GM13976 (cell line): ENCODE measurements at regions not wholly inside any gene's neighbourhood (a gene's known extent, or its start where the extent isn't known, plus 50 kb on each side); places are given as distances from the start of the nearest gene placed in this dataset.

Source experiments
- DNase-seq: peaks from one replicate; pipeline ENCODE4 v3.0.0; 2012; ENCODE audit warnings: low spot score
- in situ Hi-C: fragments of 300-500 bp; cut with MboI; formaldehyde crosslinking; loops from one replicate; pipeline ENCODE4 v1.12.0; 2022; ENCODE audit warnings: low sequenced_read_pairs, mixed read lengths, inconsistent platforms; ENCODE audit not compliant: unreplicated experiment
- TF ChIP-seq, protein P1 (sequence below): IDR thresholded peaks from 2 replicates; pipeline ENCODE4 v1.5.1; 2012; ENCODE audit warnings: borderline replicate concordance, mild to moderate bottlenecking; ENCODE audit not compliant: insufficient read depth; ENCODE audit errors: extremely low read depth, missing control alignments, control extremely low read depth

DNA sequence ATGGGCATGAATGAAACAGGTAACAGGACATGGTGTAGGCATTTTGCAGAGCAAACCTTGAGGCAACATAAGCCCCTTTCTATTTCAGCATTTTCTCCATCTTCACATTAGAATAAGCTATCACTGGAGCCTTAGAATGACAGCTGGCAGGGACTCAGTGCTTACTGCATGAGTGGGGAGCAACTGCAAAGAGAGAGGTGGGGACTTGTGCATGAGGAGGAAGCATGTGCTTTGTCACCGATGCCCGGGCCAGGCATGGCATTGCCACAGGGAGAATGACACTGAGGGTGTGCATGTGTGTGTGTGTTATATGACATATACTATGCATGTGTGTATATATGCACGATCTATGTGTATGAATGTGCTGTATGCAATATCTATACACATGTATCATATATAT lies 258.2 kb upstream of the RAB6C start:
- DNase-seq = no peak
- TF ChIP-seq, protein P1, sequence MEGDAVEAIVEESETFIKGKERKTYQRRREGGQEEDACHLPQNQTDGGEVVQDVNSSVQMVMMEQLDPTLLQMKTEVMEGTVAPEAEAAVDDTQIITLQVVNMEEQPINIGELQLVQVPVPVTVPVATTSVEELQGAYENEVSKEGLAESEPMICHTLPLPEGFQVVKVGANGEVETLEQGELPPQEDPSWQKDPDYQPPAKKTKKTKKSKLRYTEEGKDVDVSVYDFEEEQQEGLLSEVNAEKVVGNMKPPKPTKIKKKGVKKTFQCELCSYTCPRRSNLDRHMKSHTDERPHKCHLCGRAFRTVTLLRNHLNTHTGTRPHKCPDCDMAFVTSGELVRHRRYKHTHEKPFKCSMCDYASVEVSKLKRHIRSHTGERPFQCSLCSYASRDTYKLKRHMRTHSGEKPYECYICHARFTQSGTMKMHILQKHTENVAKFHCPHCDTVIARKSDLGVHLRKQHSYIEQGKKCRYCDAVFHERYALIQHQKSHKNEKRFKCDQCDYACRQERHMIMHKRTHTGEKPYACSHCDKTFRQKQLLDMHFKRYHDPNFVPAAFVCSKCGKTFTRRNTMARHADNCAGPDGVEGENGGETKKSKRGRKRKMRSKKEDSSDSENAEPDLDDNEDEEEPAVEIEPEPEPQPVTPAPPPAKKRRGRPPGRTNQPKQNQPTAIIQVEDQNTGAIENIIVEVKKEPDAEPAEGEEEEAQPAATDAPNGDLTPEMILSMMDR = no peak
- in situ Hi-C loops = no loop called here

DNA sequence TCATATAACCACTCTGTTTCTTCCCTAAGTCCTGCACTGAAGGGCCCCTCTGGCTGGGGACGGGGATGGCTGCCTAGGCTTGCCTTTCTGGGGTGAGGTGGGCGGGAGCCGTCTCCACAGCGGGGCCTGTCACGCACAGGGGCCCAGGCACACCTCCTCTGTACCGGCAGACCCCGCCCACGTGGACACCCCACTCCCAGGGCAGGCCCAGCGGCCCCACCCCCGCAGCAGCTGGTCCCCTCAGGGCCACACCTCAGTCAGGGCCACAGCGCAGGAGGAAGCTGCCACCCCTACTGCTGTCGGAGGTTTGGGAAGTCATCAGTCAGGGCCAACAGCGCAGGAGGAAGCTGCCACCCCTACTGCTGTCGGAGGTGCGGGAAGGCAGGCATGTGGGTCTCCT lies 257.6 kb upstream of the RAB6C start:
- in situ Hi-C loops = no loop called here
- TF ChIP-seq, protein P1 = no peak
- DNase-seq = no peak

GRCh38 chr2:129722306-129723019 lies 257.0 kb upstream of the RAB6C start:
- in situ Hi-C loops = no loop called here
- DNase-seq = no peak
- TF ChIP-seq, protein P1 = no peak

- TF ChIP-seq, protein P1 = no peak
- DNase-seq = no peak
- in situ Hi-C loops = no loop called here
Observed at GRCh38 chr2:129723277-129724020, 256.0 kb upstream of the RAB6C start.

DNA sequence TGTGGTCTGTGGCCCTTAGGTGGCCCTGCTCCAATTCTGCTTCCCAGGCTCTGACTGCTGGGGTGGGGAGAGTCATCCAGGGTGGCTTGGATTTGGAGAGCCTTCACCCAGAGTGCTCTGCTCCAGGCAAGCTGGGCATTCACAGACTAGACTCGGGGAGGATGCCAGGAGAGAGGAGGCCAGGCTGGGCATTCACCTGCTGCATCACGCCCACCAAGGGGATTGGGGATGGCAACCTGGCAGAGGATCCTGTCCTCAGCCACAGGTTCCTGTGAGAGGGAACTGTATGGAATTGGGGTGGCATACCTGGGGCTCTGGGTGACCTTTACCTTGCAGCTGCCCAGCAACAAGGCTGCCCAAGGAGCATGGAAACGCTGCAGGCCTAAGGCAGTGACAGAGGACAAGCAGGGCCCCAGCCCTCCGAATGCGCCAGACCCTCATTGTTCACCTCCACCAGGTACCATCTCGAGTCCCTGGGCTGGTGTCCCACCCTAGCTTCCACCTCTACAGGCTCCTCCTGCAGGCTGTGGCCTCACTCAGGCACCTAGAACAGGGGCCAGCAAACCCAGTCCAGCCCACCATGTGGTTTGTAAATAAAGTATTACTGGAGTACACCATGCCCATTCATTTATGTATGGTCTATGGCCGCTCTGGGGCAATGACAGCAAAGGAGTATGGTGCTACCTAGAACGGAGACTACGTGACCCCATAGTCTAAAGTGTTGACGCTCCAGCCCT lies 255.3 kb upstream of the RAB6C start:
- DNase-seq = no peak
- in situ Hi-C loops = no loop called here
- TF ChIP-seq, protein P1 = no peak

- in situ Hi-C loops = no loop called here
- DNase-seq = no peak
- TF ChIP-seq, protein P1 = no peak
Observed at GRCh38 chr2:129726216-129726615, 253.2 kb upstream of the RAB6C start.
